WTC11 (cell line): ENCODE measurements at regions not wholly inside any gene's neighbourhood (a gene's known extent, or its start where the extent isn't known, plus 50 kb on each side); places are given as distances from the start of the nearest gene placed in this dataset.
A peak's percentile ranks its signal among the peaks of the same experiment; 100 is the strongest.

Experiments
- ATAC-seq: fragments of 200-7000 bp; cut with Tn5 transposase; 2 replicates; pipeline ENCODE4 v1.10.0; 2021; ENCODE audit warnings: mild to moderate bottlenecking, moderate library complexity
- CTCF ChIA-PET: fragments of 300-600 bp; sonication (Branson Sonifier 250); formaldehyde crosslinking; loops from one replicate; lab custom pipeline; 2021; ENCODE audit warnings: antibody characterized with exemption; lab: Charles Lee
- POLR2A ChIA-PET: fragments of 350-600 bp; sonication (Branson Sonifier 250); formaldehyde crosslinking; loops from one replicate; lab custom pipeline; 2021; ENCODE audit warnings: antibody characterized with exemption; lab: Charles Lee
- DNase-seq: peaks from one replicate; pipeline ENCODE4 v3.0.0; 2021; ENCODE audit warnings: low spot score
- H3K27ac Mint-ChIP-seq: 2 replicates; pipeline ENCODE4 v1.8.0; 2021; ENCODE audit warnings: mixed read lengths
- H3K27me3 Mint-ChIP-seq: 2 replicates; pipeline ENCODE4 v1.8.0; 2021; ENCODE audit warnings: low read depth, mild to moderate bottlenecking, moderate library complexity, mixed read lengths
- H3K36me3 Mint-ChIP-seq: 2 replicates; pipeline ENCODE4 v1.8.0; 2021; ENCODE audit warnings: mixed read lengths
- H3K4me1 Mint-ChIP-seq: 2 replicates; pipeline ENCODE4 v1.8.0; 2022; ENCODE audit warnings: mixed read lengths
- H3K4me3 Mint-ChIP-seq: 2 replicates; pipeline ENCODE4 v1.8.0; 2021; ENCODE audit warnings: mild to moderate bottlenecking, moderate library complexity, mixed read lengths
- H3K9me3 Mint-ChIP-seq: 2 replicates; pipeline ENCODE4 v1.8.0; 2021; ENCODE audit warnings: mixed read lengths
- ESRRA ChIP-seq: sonication (generic); formaldehyde crosslinking; IDR thresholded peaks from 2 replicates; pipeline ENCODE4 v1.8.1; 2022; ENCODE audit warnings: mild to moderate bottlenecking, missing genetic modification reagents, borderline replicate concordance
- ETV6 ChIP-seq: sonication (generic); formaldehyde crosslinking; IDR thresholded peaks from 2 replicates; pipeline ENCODE4 v1.8.1; 2022; ENCODE audit warnings: mild to moderate bottlenecking, missing genetic modification reagents
- MYBL2 ChIP-seq: sonication (generic); formaldehyde crosslinking; IDR thresholded peaks from 2 replicates; pipeline ENCODE4 v1.8.1; 2023; ENCODE audit warnings: mild to moderate bottlenecking, moderate library complexity, missing genetic modification reagents
- NFE2L1 ChIP-seq: sonication (generic); formaldehyde crosslinking; IDR thresholded peaks from 2 replicates; pipeline ENCODE4 v1.8.1; 2023; ENCODE audit warnings: missing genetic modification reagents
- RORB ChIP-seq: fragments of 250-450 bp; sonication (Bioruptor Pico); IDR thresholded peaks from 2 replicates; pipeline ENCODE4 v1.9.0; 2021; ENCODE audit warnings: mild to moderate bottlenecking
- SMAD3 ChIP-seq: sonication (generic); formaldehyde crosslinking; IDR thresholded peaks from 2 replicates; pipeline ENCODE4 v1.8.0; 2022; ENCODE audit warnings: missing genetic modification reagents, mild to moderate bottlenecking, borderline replicate concordance
- TEAD1 ChIP-seq: sonication (generic); formaldehyde crosslinking; IDR thresholded peaks from 2 replicates; pipeline ENCODE4 v1.8.0; 2022; ENCODE audit warnings: mild to moderate bottlenecking, missing genetic modification reagents
- TEAD4 ChIP-seq: sonication (generic); formaldehyde crosslinking; IDR thresholded peaks from 2 replicates; pipeline ENCODE4 v1.8.0; 2022; ENCODE audit warnings: mild to moderate bottlenecking, missing genetic modification reagents
- ZBTB43 ChIP-seq: sonication (generic); formaldehyde crosslinking; IDR thresholded peaks from 2 replicates; pipeline ENCODE4 v1.8.1; 2023; ENCODE audit warnings: mild to moderate bottlenecking, missing genetic modification reagents
- ZMAT4 ChIP-seq: fragments of 250-450 bp; sonication (Bioruptor Pico); IDR thresholded peaks from 2 replicates; pipeline ENCODE4 v1.9.0; 2021; ENCODE audit warnings: mild to moderate bottlenecking
- ZNF317 ChIP-seq: sonication (generic); formaldehyde crosslinking; IDR thresholded peaks from 2 replicates; pipeline ENCODE4 v1.8.1; 2023; ENCODE audit warnings: low read depth, mild to moderate bottlenecking, moderate library complexity, missing genetic modification reagents, borderline replicate concordance
- ZNF423 ChIP-seq: fragments of 250-450 bp; sonication (Bioruptor Pico); IDR thresholded peaks from 2 replicates; pipeline ENCODE4 v2.1.2; 2022; ENCODE audit warnings: mild to moderate bottlenecking, moderate library complexity
- TF ChIP-seq, protein P1 (sequence below): sonication (generic); formaldehyde crosslinking; IDR thresholded peaks from 2 replicates; pipeline ENCODE4 v1.8.0; 2022; ENCODE audit warnings: mild to moderate bottlenecking, missing genetic modification reagents
- TF ChIP-seq, protein P2 (sequence below): fragments of 200-600 bp; IDR thresholded peaks from 2 replicates; pipeline ENCODE4 v1.8.0; 2022; ENCODE audit warnings: antibody characterized with exemption
- TF ChIP-seq, protein P3 (sequence below): sonication (generic); formaldehyde crosslinking; IDR thresholded peaks from 2 replicates; pipeline ENCODE4 v1.8.0; 2023; ENCODE audit warnings: mild to moderate bottlenecking, missing genetic modification reagents

GRCh38 chr12:19006626-19007137 lies 122.9 kb upstream of the PLEKHA5 start:
- TF ChIP-seq ZNF423 (CRISPR knock-in tag) (no peak), SMAD3 (CRISPR knock-in tag) (no peak), RORB (CRISPR knock-in tag) (no peak), TEAD4 (CRISPR knock-in tag) (no peak), ESRRA (CRISPR knock-in tag) (no peak)
- TF ChIP-seq, protein P1, sequence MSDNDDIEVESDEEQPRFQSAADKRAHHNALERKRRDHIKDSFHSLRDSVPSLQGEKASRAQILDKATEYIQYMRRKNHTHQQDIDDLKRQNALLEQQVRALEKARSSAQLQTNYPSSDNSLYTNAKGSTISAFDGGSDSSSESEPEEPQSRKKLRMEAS, result no peak
- TF ChIP-seq, all 79 proteins: peak for 0
- H3K9me3 Mint-ChIP-seq, result peaks cover 3% of the 10 kb centered on the region; the same call in 1 of the 2 replicates
- DNase-seq, result no peak
- H3K27me3 Mint-ChIP-seq, result no peaks in the 10 kb centered on the region
- no peaks in the 10 kb centered on the region for H3K36me3 Mint-ChIP-seq
- ChIA-PET CTCF (no interaction called here), POLR2A (no interaction called here)
- no peak overlapping the region for H3K4me3 Mint-ChIP-seq
- peaks cover 50% of the 10 kb centered on the region for H3K4me1 Mint-ChIP-seq
- ATAC-seq, result no peak
- H3K27ac Mint-ChIP-seq, result peak overlapping the region; percentile 72

DNA sequence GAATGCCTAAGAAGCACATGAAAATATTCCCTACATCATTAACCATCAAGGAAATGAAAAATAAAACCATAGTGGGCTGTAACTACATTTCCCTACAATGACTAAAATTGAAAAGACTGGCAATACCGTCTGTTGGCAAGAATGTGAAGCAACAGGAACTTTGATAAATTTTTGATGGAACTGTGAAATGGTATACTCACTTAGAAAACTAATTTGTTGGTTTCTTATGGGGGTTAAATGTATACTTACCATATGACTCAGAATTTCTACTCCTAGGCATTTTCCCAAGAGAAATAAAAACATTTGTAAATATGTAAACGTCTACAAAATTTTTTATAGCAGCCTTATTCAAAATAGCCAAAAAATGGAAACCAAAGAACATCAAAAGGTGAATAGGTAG lies 121.4 kb upstream of the PLEKHA5 start:
- peaks cover 3% of the 10 kb centered on the region; the same call in 1 of the 2 replicates for H3K9me3 Mint-ChIP-seq
- H3K36me3 Mint-ChIP-seq, result no peaks in the 10 kb centered on the region
- ChIA-PET CTCF (no interaction called here), POLR2A (no interaction called here)
- no peak overlapping the region for H3K27ac Mint-ChIP-seq
- ATAC-seq (no peak), DNase-seq (no peak)
- no peak overlapping the region for H3K4me3 Mint-ChIP-seq
- TF ChIP-seq ETV6 (CRISPR knock-in tag) (no peak), MYBL2 (CRISPR knock-in tag) (no peak)
- H3K4me1 Mint-ChIP-seq, result peaks cover 50% of the 10 kb centered on the region
- no peaks in the 10 kb centered on the region for H3K27me3 Mint-ChIP-seq

DNA sequence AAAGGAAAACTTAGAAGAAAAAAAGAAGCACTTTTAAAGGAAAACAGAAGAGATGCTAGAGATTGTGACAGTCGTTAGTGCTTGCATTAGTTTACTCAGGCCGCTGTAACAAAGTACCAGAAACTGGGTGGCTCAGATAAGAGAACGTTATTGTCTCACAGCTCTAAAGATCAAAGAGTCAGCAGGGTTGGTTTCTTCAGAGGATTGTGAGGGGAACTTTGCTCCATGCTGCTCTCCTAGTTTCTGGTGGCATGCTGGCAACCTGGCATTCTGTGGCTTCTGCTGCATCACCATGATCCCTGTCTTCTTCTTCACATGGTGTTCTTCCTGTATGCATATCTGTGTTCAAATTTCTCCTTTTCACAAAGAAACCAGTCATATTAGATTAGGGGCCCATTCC lies 119.4 kb upstream of the PLEKHA5 start:
- peaks cover 55% of the 10 kb centered on the region for H3K4me1 Mint-ChIP-seq
- ChIA-PET POLR2A (no interaction called here), CTCF (no interaction called here)
- DNase-seq (no peak), ATAC-seq (no peak)
- H3K9me3 Mint-ChIP-seq, result peaks cover 3% of the 10 kb centered on the region; the same call in 1 of the 2 replicates
- no peaks in the 10 kb centered on the region for H3K36me3 Mint-ChIP-seq
- TF ChIP-seq, protein P2, sequence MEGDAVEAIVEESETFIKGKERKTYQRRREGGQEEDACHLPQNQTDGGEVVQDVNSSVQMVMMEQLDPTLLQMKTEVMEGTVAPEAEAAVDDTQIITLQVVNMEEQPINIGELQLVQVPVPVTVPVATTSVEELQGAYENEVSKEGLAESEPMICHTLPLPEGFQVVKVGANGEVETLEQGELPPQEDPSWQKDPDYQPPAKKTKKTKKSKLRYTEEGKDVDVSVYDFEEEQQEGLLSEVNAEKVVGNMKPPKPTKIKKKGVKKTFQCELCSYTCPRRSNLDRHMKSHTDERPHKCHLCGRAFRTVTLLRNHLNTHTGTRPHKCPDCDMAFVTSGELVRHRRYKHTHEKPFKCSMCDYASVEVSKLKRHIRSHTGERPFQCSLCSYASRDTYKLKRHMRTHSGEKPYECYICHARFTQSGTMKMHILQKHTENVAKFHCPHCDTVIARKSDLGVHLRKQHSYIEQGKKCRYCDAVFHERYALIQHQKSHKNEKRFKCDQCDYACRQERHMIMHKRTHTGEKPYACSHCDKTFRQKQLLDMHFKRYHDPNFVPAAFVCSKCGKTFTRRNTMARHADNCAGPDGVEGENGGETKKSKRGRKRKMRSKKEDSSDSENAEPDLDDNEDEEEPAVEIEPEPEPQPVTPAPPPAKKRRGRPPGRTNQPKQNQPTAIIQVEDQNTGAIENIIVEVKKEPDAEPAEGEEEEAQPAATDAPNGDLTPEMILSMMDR, result no peak
- TF ChIP-seq TEAD1, result no peak
- H3K4me3 Mint-ChIP-seq, result no peak overlapping the region
- H3K27me3 Mint-ChIP-seq, result no peaks in the 10 kb centered on the region
- H3K27ac Mint-ChIP-seq, result no peak overlapping the region

- no peak for DNase-seq
- peak; percentile 63 for ATAC-seq
- H3K9me3 Mint-ChIP-seq, result peaks cover 3% of the 10 kb centered on the region; the same call in 1 of the 2 replicates
- ChIA-PET POLR2A (no interaction called here), CTCF (interaction anchor here (1.2 kb wide), 1 partner anchor 45 kb away, joined by 3 read pairs; no protein-coding TSS in a partner anchor)
- H3K36me3 Mint-ChIP-seq, result no peaks in the 10 kb centered on the region
- H3K4me1 Mint-ChIP-seq, result peaks cover 49% of the 10 kb centered on the region
- H3K27me3 Mint-ChIP-seq, result no peaks in the 10 kb centered on the region
- no peak overlapping the region for H3K27ac Mint-ChIP-seq
- no peak overlapping the region for H3K4me3 Mint-ChIP-seq
- TF ChIP-seq ZNF317 (CRISPR knock-in tag), result no peak
- TF ChIP-seq, protein P1, result no peak
- TF ChIP-seq, protein P3, sequence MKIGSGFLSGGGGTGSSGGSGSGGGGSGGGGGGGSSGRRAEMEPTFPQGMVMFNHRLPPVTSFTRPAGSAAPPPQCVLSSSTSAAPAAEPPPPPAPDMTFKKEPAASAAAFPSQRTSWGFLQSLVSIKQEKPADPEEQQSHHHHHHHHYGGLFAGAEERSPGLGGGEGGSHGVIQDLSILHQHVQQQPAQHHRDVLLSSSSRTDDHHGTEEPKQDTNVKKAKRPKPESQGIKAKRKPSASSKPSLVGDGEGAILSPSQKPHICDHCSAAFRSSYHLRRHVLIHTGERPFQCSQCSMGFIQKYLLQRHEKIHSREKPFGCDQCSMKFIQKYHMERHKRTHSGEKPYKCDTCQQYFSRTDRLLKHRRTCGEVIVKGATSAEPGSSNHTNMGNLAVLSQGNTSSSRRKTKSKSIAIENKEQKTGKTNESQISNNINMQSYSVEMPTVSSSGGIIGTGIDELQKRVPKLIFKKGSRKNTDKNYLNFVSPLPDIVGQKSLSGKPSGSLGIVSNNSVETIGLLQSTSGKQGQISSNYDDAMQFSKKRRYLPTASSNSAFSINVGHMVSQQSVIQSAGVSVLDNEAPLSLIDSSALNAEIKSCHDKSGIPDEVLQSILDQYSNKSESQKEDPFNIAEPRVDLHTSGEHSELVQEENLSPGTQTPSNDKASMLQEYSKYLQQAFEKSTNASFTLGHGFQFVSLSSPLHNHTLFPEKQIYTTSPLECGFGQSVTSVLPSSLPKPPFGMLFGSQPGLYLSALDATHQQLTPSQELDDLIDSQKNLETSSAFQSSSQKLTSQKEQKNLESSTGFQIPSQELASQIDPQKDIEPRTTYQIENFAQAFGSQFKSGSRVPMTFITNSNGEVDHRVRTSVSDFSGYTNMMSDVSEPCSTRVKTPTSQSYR, result no peak
- TF ChIP-seq NFE2L1 (CRISPR knock-in tag), result no peak
- no peak for TF ChIP-seq ZBTB43 (CRISPR knock-in tag)
- no peak for TF ChIP-seq ZMAT4 (CRISPR knock-in tag)
Measured at GRCh38 chr12:19010726-19011125, 118.8 kb upstream of the PLEKHA5 start.
